Ishikawa (cell line): ENCODE measurements at regions not wholly inside any gene's neighbourhood (a gene's known extent, or its start where the extent isn't known, plus 50 kb on each side); places are given as distances from the start of the nearest gene placed in this dataset.

Experiments used
- CREB1 ChIP-seq: IDR thresholded peaks from 2 replicates; pipeline ENCODE4 v1.6.1; 2012; ENCODE audit warnings: low read depth
- EP300 ChIP-seq: IDR thresholded peaks from 2 replicates; pipeline ENCODE4 v1.6.1; 2012; ENCODE audit warnings: borderline replicate concordance
- FOXM1 ChIP-seq: IDR thresholded peaks from 2 replicates; pipeline ENCODE4 v1.6.1; 2012; ENCODE audit warnings: low read depth, borderline replicate concordance
- TAF1 ChIP-seq: IDR thresholded peaks from 2 replicates; pipeline ENCODE4 v1.6.1; 2012; ENCODE audit warnings: low read depth, mild to moderate bottlenecking
- TCF12 ChIP-seq: IDR thresholded peaks from 2 replicates; pipeline ENCODE4 v1.6.1; 2012; ENCODE audit warnings: low read depth
- TF ChIP-seq, protein P1 (sequence below): IDR thresholded peaks from 2 replicates; pipeline ENCODE4 v1.6.1; 2012; ENCODE audit warnings: low read depth, mild to moderate bottlenecking

DNA sequence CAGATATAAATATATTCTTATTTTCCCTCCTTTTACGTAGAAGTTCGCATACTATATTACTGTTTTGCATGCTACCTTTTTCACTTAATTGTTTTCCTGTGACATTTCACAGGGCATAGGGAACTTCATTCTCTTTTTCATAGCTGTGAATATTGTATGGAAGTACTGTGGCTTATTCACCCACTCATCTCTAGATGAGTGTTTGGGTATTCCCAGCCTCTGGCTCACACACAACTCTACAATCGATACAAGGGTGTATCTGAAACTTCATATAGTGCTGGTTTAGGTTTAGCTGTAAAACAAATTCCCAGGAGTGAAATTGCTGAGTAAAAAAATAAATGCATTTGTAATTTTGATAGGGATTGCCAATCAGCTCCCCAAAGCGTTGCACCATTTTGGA lies 55.3 kb upstream of the MAGI1 start:
- TF ChIP-seq TAF1 (no peak), EP300 (no peak), TCF12 (no peak), CREB1 (no peak), FOXM1 (no peak)
- TF ChIP-seq, protein P1, sequence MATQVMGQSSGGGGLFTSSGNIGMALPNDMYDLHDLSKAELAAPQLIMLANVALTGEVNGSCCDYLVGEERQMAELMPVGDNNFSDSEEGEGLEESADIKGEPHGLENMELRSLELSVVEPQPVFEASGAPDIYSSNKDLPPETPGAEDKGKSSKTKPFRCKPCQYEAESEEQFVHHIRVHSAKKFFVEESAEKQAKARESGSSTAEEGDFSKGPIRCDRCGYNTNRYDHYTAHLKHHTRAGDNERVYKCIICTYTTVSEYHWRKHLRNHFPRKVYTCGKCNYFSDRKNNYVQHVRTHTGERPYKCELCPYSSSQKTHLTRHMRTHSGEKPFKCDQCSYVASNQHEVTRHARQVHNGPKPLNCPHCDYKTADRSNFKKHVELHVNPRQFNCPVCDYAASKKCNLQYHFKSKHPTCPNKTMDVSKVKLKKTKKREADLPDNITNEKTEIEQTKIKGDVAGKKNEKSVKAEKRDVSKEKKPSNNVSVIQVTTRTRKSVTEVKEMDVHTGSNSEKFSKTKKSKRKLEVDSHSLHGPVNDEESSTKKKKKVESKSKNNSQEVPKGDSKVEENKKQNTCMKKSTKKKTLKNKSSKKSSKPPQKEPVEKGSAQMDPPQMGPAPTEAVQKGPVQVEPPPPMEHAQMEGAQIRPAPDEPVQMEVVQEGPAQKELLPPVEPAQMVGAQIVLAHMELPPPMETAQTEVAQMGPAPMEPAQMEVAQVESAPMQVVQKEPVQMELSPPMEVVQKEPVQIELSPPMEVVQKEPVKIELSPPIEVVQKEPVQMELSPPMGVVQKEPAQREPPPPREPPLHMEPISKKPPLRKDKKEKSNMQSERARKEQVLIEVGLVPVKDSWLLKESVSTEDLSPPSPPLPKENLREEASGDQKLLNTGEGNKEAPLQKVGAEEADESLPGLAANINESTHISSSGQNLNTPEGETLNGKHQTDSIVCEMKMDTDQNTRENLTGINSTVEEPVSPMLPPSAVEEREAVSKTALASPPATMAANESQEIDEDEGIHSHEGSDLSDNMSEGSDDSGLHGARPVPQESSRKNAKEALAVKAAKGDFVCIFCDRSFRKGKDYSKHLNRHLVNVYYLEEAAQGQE, result no peak
